Uterus (tissue), 3 donors: ENCODE measurements at regions not wholly inside any gene's neighbourhood (a gene's known extent, or its start where the extent isn't known, plus 50 kb on each side); places are given as distances from the start of the nearest gene placed in this dataset.

Experiments used
- DNase-seq, 2 donors: peaks; one replicate each; pipeline ENCODE4 v3.0.0-alpha.2; 2019 to 2020
- H3K27ac ChIP-seq, 2 donors: fragments of 200-600 bp; sonication (generic); 1 replicate in 1 of 2; 2 replicates in 1 of 2; pipeline ENCODE4 v1.5.1; 2016 to 2018
- H3K27me3 ChIP-seq, 2 donors: fragments of 200-600 bp; sonication (generic); one replicate each; pipeline ENCODE4 v1.5.1; 2018 to 2019; ENCODE audit warnings: control low read depth in 1 of 2
- H3K36me3 ChIP-seq, 2 donors: fragments of 200-600 bp; sonication (generic); one replicate each; pipeline ENCODE4 v1.5.1; 2019; ENCODE audit warnings: control low read depth in 1 of 2
- H3K4me1 ChIP-seq, 2 donors: fragments of 200-600 bp; sonication (generic); one replicate each; pipeline ENCODE4 v1.5.1; 2018 to 2019; ENCODE audit warnings: control low read depth in 1 of 2
- H3K4me3 ChIP-seq, 2 donors: fragments of 200-600 bp; sonication (generic); 1 replicate in 1 of 2; 2 replicates in 1 of 2; pipeline ENCODE4 v1.5.1; 2018 to 2019; ENCODE audit warnings: mild to moderate bottlenecking in 1 of 2
- H3K9me3 ChIP-seq, 2 donors: fragments of 200-600 bp; sonication (generic); one replicate each; pipeline ENCODE4 v1.5.1; 2019; ENCODE audit warnings: control low read depth in 1 of 2
- POLR2A ChIP-seq, 2 donors: fragments of 450-650 bp; IDR thresholded peaks; one replicate each; pipeline ENCODE4 v1.6.1; 2016; ENCODE audit warnings: antibody characterized with exemption in 2 of 2, mild to moderate bottlenecking in 1 of 2, moderate library complexity in 1 of 2
- intact Hi-C: fragments of 100-400 bp; cut with DNase I; formaldehyde crosslinking; loops from one replicate; pipeline ENCODE4 v1.15.1; 2023; ENCODE audit warnings: low total_unique reads
- TF ChIP-seq, protein P1 (sequence below), 4 experiments: fragments of 200-600 bp in 2 of 4; fragments of 450-650 bp in 2 of 4; sonication (generic) in 2 of 4; IDR thresholded peaks; one replicate each; pipeline ENCODE4 v1.5.1; 2016 to 2019; ENCODE audit warnings: antibody characterized with exemption in 4 of 4, mild to moderate bottlenecking in 2 of 4, moderate library complexity in 1 of 4
- donor health status: DM: yes; HTN: yes; CAD: no.

DNA sequence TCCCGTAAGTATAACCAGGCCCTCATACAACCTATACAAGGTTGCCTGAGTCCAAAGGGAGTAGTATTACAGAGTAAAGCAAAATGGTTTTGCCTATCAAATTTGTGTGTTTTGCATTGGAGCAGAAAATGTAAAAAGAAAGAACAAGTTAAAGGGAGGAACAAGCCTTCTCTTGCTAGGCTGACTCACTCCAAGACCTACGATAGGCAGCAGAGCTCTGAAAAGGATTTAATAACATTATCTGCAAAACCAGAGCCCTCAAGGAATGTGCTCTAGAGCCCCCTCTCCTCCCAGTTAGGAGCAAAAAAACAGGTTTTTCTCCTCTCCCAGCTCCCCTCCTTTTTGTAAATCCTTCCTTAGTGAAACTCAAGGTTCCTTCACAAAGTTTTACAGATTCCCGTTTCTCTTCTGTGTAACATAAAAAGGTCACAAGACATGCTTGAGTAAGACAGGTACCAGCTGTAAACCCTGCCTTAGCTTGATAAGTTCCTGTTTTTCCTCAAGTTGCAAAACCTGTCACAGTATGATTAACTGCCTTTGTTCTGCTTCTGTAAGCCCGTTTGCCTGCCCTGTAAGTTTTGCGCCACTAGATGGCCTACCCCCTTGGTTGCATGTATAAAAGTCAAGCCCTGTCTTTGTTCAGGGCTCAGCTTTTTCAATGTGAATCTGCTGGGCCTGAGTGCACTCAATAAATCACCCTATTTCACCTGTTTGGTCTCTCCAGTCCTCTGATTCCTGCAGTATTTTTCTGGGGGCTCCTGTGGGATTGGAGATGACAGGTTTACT lies 498.2 kb downstream of the KCNA4 start:
- no peaks in the 10 kb centered on the region for H3K9me3 ChIP-seq
- no peaks in the 10 kb centered on the region for H3K36me3 ChIP-seq
- H3K4me1 ChIP-seq: no peaks in the 10 kb centered on the region
- H3K27ac ChIP-seq: no peak overlapping the region
- no peaks in the 10 kb centered on the region for H3K27me3 ChIP-seq
- TF ChIP-seq, protein P1, sequence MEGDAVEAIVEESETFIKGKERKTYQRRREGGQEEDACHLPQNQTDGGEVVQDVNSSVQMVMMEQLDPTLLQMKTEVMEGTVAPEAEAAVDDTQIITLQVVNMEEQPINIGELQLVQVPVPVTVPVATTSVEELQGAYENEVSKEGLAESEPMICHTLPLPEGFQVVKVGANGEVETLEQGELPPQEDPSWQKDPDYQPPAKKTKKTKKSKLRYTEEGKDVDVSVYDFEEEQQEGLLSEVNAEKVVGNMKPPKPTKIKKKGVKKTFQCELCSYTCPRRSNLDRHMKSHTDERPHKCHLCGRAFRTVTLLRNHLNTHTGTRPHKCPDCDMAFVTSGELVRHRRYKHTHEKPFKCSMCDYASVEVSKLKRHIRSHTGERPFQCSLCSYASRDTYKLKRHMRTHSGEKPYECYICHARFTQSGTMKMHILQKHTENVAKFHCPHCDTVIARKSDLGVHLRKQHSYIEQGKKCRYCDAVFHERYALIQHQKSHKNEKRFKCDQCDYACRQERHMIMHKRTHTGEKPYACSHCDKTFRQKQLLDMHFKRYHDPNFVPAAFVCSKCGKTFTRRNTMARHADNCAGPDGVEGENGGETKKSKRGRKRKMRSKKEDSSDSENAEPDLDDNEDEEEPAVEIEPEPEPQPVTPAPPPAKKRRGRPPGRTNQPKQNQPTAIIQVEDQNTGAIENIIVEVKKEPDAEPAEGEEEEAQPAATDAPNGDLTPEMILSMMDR (IDR thresholded peaks at IDR 0.05): no peak
- TF ChIP-seq POLR2A (IDR thresholded peaks at IDR 0.05): no peak
- DNase-seq: no peak
- intact Hi-C loops: no loop called here
- no peak overlapping the region for H3K4me3 ChIP-seq

- H3K4me3 ChIP-seq: no peak overlapping the region
- TF ChIP-seq POLR2A (IDR thresholded peaks at IDR 0.05): no peak
- TF ChIP-seq, protein P1 (IDR thresholded peaks at IDR 0.05): no peak
- intact Hi-C loops: no loop called here
- H3K27me3 ChIP-seq: no peaks in the 10 kb centered on the region
- H3K4me1 ChIP-seq: no peaks in the 10 kb centered on the region
- H3K36me3 ChIP-seq: no peaks in the 10 kb centered on the region
- H3K27ac ChIP-seq: no peak overlapping the region
- DNase-seq: no peak
- no peaks in the 10 kb centered on the region for H3K9me3 ChIP-seq
Measured at GRCh38 chr11:29511394-29511793, 505.4 kb downstream of the KCNA4 start.

DNA sequence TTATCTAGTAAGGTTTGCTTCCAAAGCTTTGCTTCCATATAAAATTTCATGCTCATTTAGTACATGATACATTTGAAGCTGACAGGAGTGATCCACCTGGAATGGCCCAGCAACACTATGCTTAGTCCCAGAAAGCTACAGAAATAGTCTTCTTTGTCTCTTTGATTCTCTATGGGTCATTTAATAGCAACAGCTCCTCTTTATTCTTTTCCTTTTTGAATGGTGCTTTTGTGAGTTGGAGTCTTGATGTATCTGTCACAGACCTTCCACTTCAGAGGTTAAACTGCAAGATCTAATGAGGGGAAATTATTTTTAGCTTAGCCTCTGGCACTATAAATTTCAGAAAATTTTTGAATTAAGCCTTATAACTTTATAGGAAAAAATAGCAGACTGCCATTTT lies 509.5 kb downstream of the KCNA4 start:
- Histone ChIP-seq H3K36me3 (no peaks in the 10 kb centered on the region), H3K27me3 (no peaks in the 10 kb centered on the region), H3K9me3 (no peaks in the 10 kb centered on the region), H3K4me1 (no peaks in the 10 kb centered on the region), H3K4me3 (no peak overlapping the region), H3K27ac (no peak overlapping the region)
- intact Hi-C loops: no loop called here
- no peak for DNase-seq
- TF ChIP-seq POLR2A (IDR thresholded peaks at IDR 0.05): no peak
- TF ChIP-seq, protein P1 (IDR thresholded peaks at IDR 0.05): no peak

GRCh38 chr11:29495676-29496075 lies 521.2 kb downstream of the KCNA4 start:
- H3K4me1 ChIP-seq: no peaks in the 10 kb centered on the region
- DNase-seq: no peak
- TF ChIP-seq, protein P1 (IDR thresholded peaks at IDR 0.05): no peak
- no peak for TF ChIP-seq POLR2A (IDR thresholded peaks at IDR 0.05)
- intact Hi-C loops: no loop called here
- no peaks in the 10 kb centered on the region for H3K36me3 ChIP-seq
- no peak overlapping the region for H3K4me3 ChIP-seq
- H3K9me3 ChIP-seq: no peaks in the 10 kb centered on the region
- H3K27me3 ChIP-seq: no peaks in the 10 kb centered on the region
- H3K27ac ChIP-seq: no peak overlapping the region

- Histone ChIP-seq H3K36me3 (no peaks in the 10 kb centered on the region), H3K4me1 (no peaks in the 10 kb centered on the region), H3K27me3 (no peaks in the 10 kb centered on the region), H3K4me3 (no peak overlapping the region), H3K9me3 (no peaks in the 10 kb centered on the region), H3K27ac (no peak overlapping the region)
- DNase-seq: no peak
- intact Hi-C loops: no loop called here
- TF ChIP-seq POLR2A (IDR thresholded peaks at IDR 0.05): no peak
- TF ChIP-seq, protein P1 (IDR thresholded peaks at IDR 0.05): no peak
Measured at GRCh38 chr11:29490938-29491337, 525.9 kb downstream of the KCNA4 start.
